Fibroblast of the aortic adventitia (primary cell): ENCODE measurements at regions not wholly inside any gene's neighbourhood (a gene's known extent, or its start where the extent isn't known, plus 50 kb on each side); places are given as distances from the start of the nearest gene placed in this dataset.

Experiments used
- DNase-seq: peaks from one replicate; pipeline ENCODE4 v3.0.0-alpha.2; 2010; ENCODE audit warnings: low read depth
- H3K4me3 ChIP-seq: 2 replicates; pipeline ENCODE4 v1.5.1; 2011; ENCODE audit warnings: low read depth, mild to moderate bottlenecking, control low read depth, low read length, moderate library complexity
- TF ChIP-seq, protein P1 (sequence below): IDR thresholded peaks from 2 replicates; pipeline ENCODE4 v1.5.1; 2011; ENCODE audit warnings: mild to moderate bottlenecking, low read length, control low read depth, inconsistent platforms; ENCODE audit not compliant: insufficient read depth

DNA sequence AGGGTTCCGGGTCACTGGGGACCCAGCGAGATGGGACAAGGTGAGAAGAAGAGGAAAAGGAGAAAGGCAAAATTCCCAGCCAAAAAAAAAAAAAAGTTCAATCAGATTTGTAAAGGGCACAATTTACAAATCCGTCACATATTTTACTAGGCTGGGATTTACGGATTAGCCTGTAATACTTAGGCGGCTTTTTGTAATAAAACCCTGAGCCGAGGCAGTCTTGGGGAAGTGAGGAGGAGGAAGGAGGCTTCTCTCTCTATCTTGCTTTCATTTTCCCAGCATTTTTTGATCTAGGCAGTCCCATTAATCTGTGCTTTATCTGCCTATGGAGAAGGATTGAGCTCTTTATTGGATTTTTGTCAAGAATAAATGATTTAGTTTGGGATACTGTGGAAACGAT is 130.6 kb upstream of the SDK2 start:
- H3K4me3 ChIP-seq, result no peak overlapping the region
- TF ChIP-seq, protein P1, sequence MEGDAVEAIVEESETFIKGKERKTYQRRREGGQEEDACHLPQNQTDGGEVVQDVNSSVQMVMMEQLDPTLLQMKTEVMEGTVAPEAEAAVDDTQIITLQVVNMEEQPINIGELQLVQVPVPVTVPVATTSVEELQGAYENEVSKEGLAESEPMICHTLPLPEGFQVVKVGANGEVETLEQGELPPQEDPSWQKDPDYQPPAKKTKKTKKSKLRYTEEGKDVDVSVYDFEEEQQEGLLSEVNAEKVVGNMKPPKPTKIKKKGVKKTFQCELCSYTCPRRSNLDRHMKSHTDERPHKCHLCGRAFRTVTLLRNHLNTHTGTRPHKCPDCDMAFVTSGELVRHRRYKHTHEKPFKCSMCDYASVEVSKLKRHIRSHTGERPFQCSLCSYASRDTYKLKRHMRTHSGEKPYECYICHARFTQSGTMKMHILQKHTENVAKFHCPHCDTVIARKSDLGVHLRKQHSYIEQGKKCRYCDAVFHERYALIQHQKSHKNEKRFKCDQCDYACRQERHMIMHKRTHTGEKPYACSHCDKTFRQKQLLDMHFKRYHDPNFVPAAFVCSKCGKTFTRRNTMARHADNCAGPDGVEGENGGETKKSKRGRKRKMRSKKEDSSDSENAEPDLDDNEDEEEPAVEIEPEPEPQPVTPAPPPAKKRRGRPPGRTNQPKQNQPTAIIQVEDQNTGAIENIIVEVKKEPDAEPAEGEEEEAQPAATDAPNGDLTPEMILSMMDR, result no peak
- DNase-seq, result no peak

DNA sequence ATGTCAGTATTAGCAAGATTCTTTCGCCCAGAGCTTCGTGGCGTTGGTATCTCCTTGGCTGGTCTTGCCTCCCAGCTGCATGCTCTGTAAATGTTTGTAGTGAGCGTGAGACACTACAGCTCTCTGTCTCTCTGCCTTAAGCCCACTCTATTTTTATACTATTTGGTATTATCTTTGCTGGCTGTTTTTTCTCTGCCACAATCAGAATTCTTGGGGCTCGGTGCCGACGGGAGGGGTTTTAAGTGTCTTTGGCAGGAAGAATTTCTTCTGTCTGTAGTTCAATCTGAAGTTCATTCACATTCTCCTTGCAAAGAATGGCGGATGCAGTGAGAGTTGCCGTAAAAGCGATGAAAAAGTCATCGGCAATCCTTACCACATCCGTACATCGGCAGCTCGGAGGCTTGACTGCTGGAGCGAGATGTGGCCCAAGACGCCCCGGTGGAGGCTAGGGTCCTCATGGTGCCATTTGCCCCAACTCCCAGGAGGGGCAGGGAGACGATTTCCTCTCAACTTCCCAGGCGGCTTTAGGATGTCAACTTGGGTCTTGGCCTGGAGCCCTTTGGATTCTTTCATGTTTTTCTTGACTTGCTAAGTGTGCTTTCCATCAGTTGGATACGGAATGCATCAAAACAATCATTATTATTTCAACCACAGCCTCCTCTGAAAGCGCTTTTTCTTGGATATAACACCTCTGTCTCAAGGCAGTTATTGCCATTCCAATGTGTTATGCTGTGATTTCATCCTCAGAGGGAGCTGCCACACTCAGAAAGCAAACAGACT is 132.3 kb upstream of the SDK2 start:
- H3K4me3 ChIP-seq, result no peak overlapping the region
- DNase-seq, result no peak
- TF ChIP-seq, protein P1, result no peak

DNA sequence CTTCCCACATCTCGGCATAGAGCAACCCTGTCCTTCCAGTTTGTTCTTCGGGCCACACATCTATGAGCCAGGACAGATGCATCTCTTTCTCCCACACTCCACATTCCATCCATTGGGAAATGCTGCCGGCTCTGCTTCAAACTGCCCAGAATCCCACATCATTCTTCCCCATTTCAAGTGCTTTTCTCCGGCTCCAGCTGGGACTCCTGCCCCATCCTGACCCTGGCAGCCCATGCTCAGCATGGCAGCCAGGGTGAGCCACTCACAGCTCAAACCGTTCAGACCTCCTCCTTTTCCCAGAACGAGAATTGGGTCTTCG is 132.8 kb upstream of the SDK2 start:
- H3K4me3 ChIP-seq, result no peak overlapping the region
- no peak for DNase-seq
- TF ChIP-seq, protein P1, result no peak

DNA sequence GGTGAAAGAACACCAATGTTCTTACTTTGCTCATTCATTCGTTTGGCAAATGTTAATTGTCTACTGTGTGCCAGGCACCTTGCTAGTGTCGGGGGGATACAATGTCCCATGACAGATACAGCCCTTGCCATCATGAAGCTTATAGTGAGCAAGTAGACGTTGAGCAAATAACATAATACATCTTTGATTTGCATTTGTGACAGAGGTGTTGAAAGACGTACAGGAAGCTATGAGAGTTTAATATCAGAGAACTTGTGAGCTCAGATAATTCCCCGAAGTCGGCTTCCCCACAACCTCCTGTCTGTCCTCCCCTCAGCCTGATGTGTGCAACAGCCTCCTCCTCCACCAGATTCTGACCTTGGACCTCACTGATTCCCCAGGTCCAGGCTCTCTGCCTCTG is 138.0 kb upstream of the SDK2 start:
- TF ChIP-seq, protein P1, result no peak
- no peak overlapping the region for H3K4me3 ChIP-seq
- no peak for DNase-seq

DNA sequence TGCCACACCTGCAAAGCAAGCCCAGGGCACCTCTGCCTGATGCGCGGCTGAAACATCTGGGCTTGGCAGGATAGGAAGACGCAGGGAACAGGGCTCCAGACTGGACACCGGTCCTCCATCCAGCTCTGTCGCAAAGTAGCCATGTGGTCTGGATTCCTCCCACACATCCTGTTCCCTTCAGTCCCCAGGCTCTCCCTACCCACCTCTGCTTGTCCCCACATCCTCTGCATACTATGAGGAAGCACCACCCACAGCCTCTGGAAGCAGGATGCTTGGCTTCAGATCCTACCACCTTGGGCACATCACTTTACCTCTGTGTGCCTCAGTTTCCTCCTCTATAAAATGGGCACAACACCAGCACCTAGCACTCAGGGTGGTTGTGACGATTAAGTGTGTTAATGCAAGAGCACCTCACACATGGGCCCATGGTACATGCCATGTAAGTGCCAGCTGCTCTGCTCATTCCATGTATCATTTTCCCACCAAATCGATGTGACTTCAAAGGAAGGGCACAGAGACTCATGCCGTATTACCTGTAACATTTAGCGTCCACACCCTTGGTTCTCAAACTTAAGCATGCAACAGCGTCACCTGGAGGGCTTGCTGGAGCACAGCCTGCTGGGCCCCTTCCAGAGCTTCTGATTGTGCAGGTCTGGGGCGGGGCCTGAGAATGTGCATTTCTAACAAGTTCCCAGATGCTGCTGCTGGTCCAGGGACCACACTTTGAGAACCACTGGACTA is 138.6 kb upstream of the SDK2 start:
- TF ChIP-seq, protein P1, result no peak
- H3K4me3 ChIP-seq, result no peak overlapping the region
- DNase-seq, result no peak

DNA sequence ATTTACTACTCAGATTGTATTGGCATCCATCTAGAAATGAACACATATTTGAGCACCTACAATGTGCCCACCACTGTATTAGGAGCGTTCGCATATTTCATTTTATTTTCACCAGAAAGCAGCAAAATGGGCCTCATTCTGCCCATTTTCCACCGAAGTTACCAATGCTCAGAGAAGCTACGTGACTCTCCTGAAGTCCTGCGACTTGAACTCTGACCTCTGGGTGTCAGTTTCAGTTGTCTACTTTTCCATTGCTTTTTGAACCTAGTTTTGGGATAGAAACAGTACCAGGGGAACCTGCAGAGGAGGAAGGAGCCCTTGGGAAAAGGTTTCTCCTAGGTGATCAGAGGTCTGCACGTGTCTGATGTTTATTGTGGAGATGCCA is 139.1 kb upstream of the SDK2 start:
- TF ChIP-seq, protein P1, result no peak
- no peak overlapping the region for H3K4me3 ChIP-seq
- no peak for DNase-seq
